ENCODE measurements at regions not wholly inside any gene's neighbourhood (a gene's known extent, or its start where the extent isn't known, plus 50 kb on each side); places are given as distances from the start of the nearest gene placed in this dataset.

DNA sequence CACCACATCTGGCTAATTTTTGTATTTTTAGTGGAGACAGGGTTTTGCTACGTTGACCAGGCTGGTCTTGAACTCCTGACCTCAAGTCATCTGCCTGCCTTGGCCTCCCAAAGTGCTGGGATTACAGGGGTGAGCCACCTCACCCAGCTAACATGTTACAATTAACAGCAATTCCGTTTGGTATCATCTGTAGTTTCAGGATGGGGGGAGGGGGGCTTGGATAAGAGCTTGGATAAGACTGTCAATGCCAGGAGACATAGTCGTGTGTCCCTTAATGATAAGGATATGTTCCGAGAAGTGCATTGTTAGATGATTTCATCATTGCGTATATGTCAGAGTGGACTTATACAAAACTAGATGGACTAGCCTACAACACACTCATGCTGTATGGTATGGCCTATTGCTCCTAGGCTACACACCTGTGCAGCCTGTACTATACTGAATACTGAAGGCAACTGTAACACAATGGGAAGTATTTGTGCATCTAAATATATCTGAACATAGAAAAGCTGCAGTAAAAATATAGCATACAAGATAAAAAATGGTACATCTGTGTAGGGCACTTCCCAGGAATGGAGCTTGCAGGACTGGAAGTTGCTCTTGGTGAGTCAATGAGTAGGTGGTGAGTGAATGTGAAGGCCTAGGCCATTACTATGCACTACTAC is 103.9 kb upstream of the TNS3 start:
- H3K79me2 ChIP-seq (ENCODE audit: insufficient read depth, low read length): no peaks in the 10 kb centered on the region
- TF ChIP-seq, protein P1, sequence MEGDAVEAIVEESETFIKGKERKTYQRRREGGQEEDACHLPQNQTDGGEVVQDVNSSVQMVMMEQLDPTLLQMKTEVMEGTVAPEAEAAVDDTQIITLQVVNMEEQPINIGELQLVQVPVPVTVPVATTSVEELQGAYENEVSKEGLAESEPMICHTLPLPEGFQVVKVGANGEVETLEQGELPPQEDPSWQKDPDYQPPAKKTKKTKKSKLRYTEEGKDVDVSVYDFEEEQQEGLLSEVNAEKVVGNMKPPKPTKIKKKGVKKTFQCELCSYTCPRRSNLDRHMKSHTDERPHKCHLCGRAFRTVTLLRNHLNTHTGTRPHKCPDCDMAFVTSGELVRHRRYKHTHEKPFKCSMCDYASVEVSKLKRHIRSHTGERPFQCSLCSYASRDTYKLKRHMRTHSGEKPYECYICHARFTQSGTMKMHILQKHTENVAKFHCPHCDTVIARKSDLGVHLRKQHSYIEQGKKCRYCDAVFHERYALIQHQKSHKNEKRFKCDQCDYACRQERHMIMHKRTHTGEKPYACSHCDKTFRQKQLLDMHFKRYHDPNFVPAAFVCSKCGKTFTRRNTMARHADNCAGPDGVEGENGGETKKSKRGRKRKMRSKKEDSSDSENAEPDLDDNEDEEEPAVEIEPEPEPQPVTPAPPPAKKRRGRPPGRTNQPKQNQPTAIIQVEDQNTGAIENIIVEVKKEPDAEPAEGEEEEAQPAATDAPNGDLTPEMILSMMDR (IDR thresholded peaks at IDR 0.05; ENCODE audit: insufficient read depth, low read length, poor library complexity, severe bottlenecking): no peak
- TF ChIP-seq EZH2phosphoT487 (conservative IDR thresholded peaks at IDR 0.05; ENCODE audit: low read length): no peak
- no peak overlapping the region for H3K4me2 ChIP-seq (ENCODE audit: low read depth, low read length, poor library complexity, severe bottlenecking)
- H3K27me3 ChIP-seq (ENCODE audit: low read length): no peaks in the 10 kb centered on the region
- no peak overlapping the region for H3K9ac ChIP-seq (ENCODE audit: low read length)
- H3K9me2 ChIP-seq (replicated peaks; ENCODE audit: insufficient read depth, low read length): no peaks in the 10 kb centered on the region
- H3K9me3 ChIP-seq (ENCODE audit: insufficient read depth, low read length): no peaks in the 10 kb centered on the region
- no peaks in the 10 kb centered on the region for H4K20me1 ChIP-seq (ENCODE audit: low read depth, low read length)
- no peak overlapping the region for H2AFZ ChIP-seq (ENCODE audit: low read depth, low read length, severe bottlenecking)
- H3F3A ChIP-seq (ENCODE audit: insufficient read depth): peaks cover 4% of the 10 kb centered on the region; the same call in 1 of the 2 replicates
- H3K36me3 ChIP-seq (ENCODE audit: low read length): no peaks in the 10 kb centered on the region
- no peak overlapping the region for H3K27ac ChIP-seq (ENCODE audit: low read depth, low read length)
- no peak overlapping the region for H3K4me3 ChIP-seq (ENCODE audit: insufficient read depth, low read length, poor library complexity, severe bottlenecking)

DNA sequence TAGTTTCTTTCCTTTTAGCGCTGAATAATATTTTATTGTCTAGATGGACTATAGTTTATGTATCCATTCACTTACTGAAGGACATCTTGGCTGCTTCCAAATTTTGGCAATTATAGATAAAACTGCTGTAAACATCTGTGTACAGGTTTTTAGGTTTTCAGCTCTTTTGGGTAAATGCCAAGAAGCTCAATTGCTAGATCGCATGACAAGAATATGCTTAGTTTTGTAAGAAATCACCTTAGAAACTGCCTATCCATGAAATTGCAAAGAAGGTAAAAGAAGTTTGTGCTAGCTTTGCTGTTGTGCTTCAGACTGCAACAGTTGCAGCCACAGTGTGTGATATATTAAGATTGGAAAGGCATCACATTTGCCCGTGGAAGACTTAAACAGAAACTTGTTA is 103.2 kb upstream of the TNS3 start:
- Histone ChIP-seq H4K20me1 (ENCODE audit: low read depth, low read length) (no peaks in the 10 kb centered on the region), H3K36me3 (ENCODE audit: low read length) (no peaks in the 10 kb centered on the region), H3F3A (ENCODE audit: insufficient read depth) (peaks cover 4% of the 10 kb centered on the region; the same call in 1 of the 2 replicates), H3K27ac (ENCODE audit: low read depth, low read length) (no peak overlapping the region), H3K9ac (ENCODE audit: low read length) (no peak overlapping the region), H3K9me3 (ENCODE audit: insufficient read depth, low read length) (no peaks in the 10 kb centered on the region), H3K4me2 (ENCODE audit: low read depth, low read length, poor library complexity, severe bottlenecking) (no peak overlapping the region), H3K27me3 (ENCODE audit: low read length) (no peaks in the 10 kb centered on the region), H2AFZ (ENCODE audit: low read depth, low read length, severe bottlenecking) (no peak overlapping the region), H3K79me2 (ENCODE audit: insufficient read depth, low read length) (no peaks in the 10 kb centered on the region), H3K9me2 (replicated peaks; ENCODE audit: insufficient read depth, low read length) (no peaks in the 10 kb centered on the region), H3K4me3 (ENCODE audit: insufficient read depth, low read length, poor library complexity, severe bottlenecking) (no peak overlapping the region)
- TF ChIP-seq, protein P1 (IDR thresholded peaks at IDR 0.05; ENCODE audit: insufficient read depth, low read length, poor library complexity, severe bottlenecking): no peak
- TF ChIP-seq EZH2phosphoT487 (conservative IDR thresholded peaks at IDR 0.05; ENCODE audit: low read length): no peak

DNA sequence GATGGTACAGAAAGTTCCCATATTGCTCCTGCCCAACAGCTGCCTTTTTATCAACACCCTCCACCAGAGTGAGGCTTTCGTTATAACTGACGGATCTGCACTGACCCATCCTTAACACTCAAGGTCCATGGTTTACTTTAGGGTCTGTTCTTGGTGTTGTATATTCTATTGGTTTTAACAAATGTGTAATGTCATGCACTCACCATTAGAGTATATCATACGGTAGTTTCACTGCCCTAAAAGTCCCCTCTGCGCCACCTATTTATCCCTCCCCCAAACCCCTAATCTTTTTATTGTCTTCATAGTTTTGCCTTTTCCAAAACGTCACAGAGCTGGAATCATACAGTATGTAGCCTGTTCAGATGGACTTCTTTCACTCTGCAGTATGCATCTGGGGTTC is 102.8 kb upstream of the TNS3 start:
- Histone ChIP-seq H4K20me1 (ENCODE audit: low read depth, low read length) (no peaks in the 10 kb centered on the region), H3K36me3 (ENCODE audit: low read length) (no peaks in the 10 kb centered on the region), H3K9me2 (replicated peaks; ENCODE audit: insufficient read depth, low read length) (no peaks in the 10 kb centered on the region), H3K4me2 (ENCODE audit: low read depth, low read length, poor library complexity, severe bottlenecking) (no peak overlapping the region), H3F3A (ENCODE audit: insufficient read depth) (peaks cover 5% of the 10 kb centered on the region; the same call in 1 of the 2 replicates), H3K9me3 (ENCODE audit: insufficient read depth, low read length) (no peaks in the 10 kb centered on the region), H3K27me3 (ENCODE audit: low read length) (no peaks in the 10 kb centered on the region), H2AFZ (ENCODE audit: low read depth, low read length, severe bottlenecking) (no peak overlapping the region), H3K9ac (ENCODE audit: low read length) (no peak overlapping the region), H3K79me2 (ENCODE audit: insufficient read depth, low read length) (no peaks in the 10 kb centered on the region), H3K4me3 (ENCODE audit: insufficient read depth, low read length, poor library complexity, severe bottlenecking) (no peak overlapping the region), H3K27ac (ENCODE audit: low read depth, low read length) (no peak overlapping the region)
- TF ChIP-seq, protein P1 (IDR thresholded peaks at IDR 0.05; ENCODE audit: insufficient read depth, low read length, poor library complexity, severe bottlenecking): no peak
- TF ChIP-seq EZH2phosphoT487 (conservative IDR thresholded peaks at IDR 0.05; ENCODE audit: low read length): no peak

Measured in SU-DHL-6 (cell line).